ENCODE measurements at regions not wholly inside any gene's neighbourhood (a gene's known extent, or its start where the extent isn't known, plus 50 kb on each side); places are given as distances from the start of the nearest gene placed in this dataset.

GRCh38 chr6:163893609-163894189 is 479.2 kb downstream of the QKI start:
- ChIA-PET POLR2A (no interaction called here), CTCF (no interaction called here)
- DNase-seq (ENCODE audit: extremely low spot score) = no peak
- no peak for TF ChIP-seq PKNOX1 (IDR thresholded peaks at IDR 0.05)
- no peak for TF ChIP-seq ELF4 (IDR thresholded peaks at IDR 0.05)
- no peak for TF ChIP-seq FOXK2 (IDR thresholded peaks at IDR 0.05)
- TF ChIP-seq SP1 (IDR thresholded peaks at IDR 0.05) = no peak
- no peak for TF ChIP-seq L3MBTL2 (conservative IDR thresholded peaks at IDR 0.05)
- no peak for TF ChIP-seq SUZ12 (IDR thresholded peaks at IDR 0.05)
- no peak for TF ChIP-seq NFRKB (IDR thresholded peaks at IDR 0.05)
- no peak for TF ChIP-seq FOXA1 (IDR thresholded peaks at IDR 0.05)
- no peak for TF ChIP-seq BHLHE40 (IDR thresholded peaks at IDR 0.05; ENCODE audit: borderline replicate concordance)
- TF ChIP-seq ZNF384 (IDR thresholded peaks at IDR 0.05) = no peak
- no peak for TF ChIP-seq LEF1 (IDR thresholded peaks at IDR 0.05; ENCODE audit: borderline replicate concordance)
- TF ChIP-seq TARDBP (IDR thresholded peaks at IDR 0.05) = no peak
- no peak for TF ChIP-seq CTBP1 (IDR thresholded peaks at IDR 0.05; ENCODE audit: borderline replicate concordance)
- TF ChIP-seq FOXM1 (IDR thresholded peaks at IDR 0.05; ENCODE audit: borderline replicate concordance) = no peak
- no peak for TF ChIP-seq HDGF (IDR thresholded peaks at IDR 0.05; ENCODE audit: borderline replicate concordance)
- no peak for TF ChIP-seq ARNT (IDR thresholded peaks at IDR 0.05)

GRCh38 chr6:163892824-163893561 is 478.5 kb downstream of the QKI start:
- CTCF ChIA-PET = no interaction called here
- no peak for DNase-seq (ENCODE audit: extremely low spot score)
- no peak for TF ChIP-seq TARDBP (IDR thresholded peaks at IDR 0.05)
- no peak for TF ChIP-seq FOXA1 (IDR thresholded peaks at IDR 0.05)
- no peak for TF ChIP-seq LEF1 (IDR thresholded peaks at IDR 0.05; ENCODE audit: borderline replicate concordance)
- no peak for TF ChIP-seq SUZ12 (IDR thresholded peaks at IDR 0.05)
- no peak for TF ChIP-seq PKNOX1 (IDR thresholded peaks at IDR 0.05)
- no peak for TF ChIP-seq SP1 (IDR thresholded peaks at IDR 0.05)
- TF ChIP-seq ZNF384 (IDR thresholded peaks at IDR 0.05) = no peak
- no peak for TF ChIP-seq FOXM1 (IDR thresholded peaks at IDR 0.05; ENCODE audit: borderline replicate concordance)
- TF ChIP-seq BHLHE40 (IDR thresholded peaks at IDR 0.05; ENCODE audit: borderline replicate concordance) = no peak
- TF ChIP-seq CTBP1 (IDR thresholded peaks at IDR 0.05; ENCODE audit: borderline replicate concordance) = no peak
- no peak for TF ChIP-seq ARNT (IDR thresholded peaks at IDR 0.05)
- POLR2A ChIA-PET = no interaction called here

GRCh38 chr6:163889904-163890514 is 475.5 kb downstream of the QKI start:
- POLR2A ChIA-PET = no interaction called here
- TF ChIP-seq FOXM1 (IDR thresholded peaks at IDR 0.05; ENCODE audit: borderline replicate concordance) (no peak), TARDBP (IDR thresholded peaks at IDR 0.05) (no peak), LEF1 (IDR thresholded peaks at IDR 0.05; ENCODE audit: borderline replicate concordance) (no peak), NFRKB (IDR thresholded peaks at IDR 0.05) (no peak), SUZ12 (IDR thresholded peaks at IDR 0.05) (no peak), FOXA1 (IDR thresholded peaks at IDR 0.05) (no peak), ZNF384 (IDR thresholded peaks at IDR 0.05) (no peak), HDGF (IDR thresholded peaks at IDR 0.05; ENCODE audit: borderline replicate concordance) (no peak), PKNOX1 (IDR thresholded peaks at IDR 0.05) (no peak), ELF4 (IDR thresholded peaks at IDR 0.05) (no peak), ARNT (IDR thresholded peaks at IDR 0.05) (no peak), FOXK2 (IDR thresholded peaks at IDR 0.05) (no peak), L3MBTL2 (conservative IDR thresholded peaks at IDR 0.05) (no peak), CTBP1 (IDR thresholded peaks at IDR 0.05; ENCODE audit: borderline replicate concordance) (no peak), SP1 (IDR thresholded peaks at IDR 0.05) (no peak), BHLHE40 (IDR thresholded peaks at IDR 0.05; ENCODE audit: borderline replicate concordance) (no peak)
- CTCF ChIA-PET = no interaction called here
- DNase-seq (ENCODE audit: extremely low spot score) = no peak

GRCh38 chr6:163888030-163888819 is 473.7 kb downstream of the QKI start:
- DNase-seq (ENCODE audit: extremely low spot score) = no peak
- TF ChIP-seq TARDBP (IDR thresholded peaks at IDR 0.05) (no peak), FOXA1 (IDR thresholded peaks at IDR 0.05) (no peak), SP1 (IDR thresholded peaks at IDR 0.05) (no peak), SUZ12 (IDR thresholded peaks at IDR 0.05) (no peak), ARNT (IDR thresholded peaks at IDR 0.05) (no peak), LEF1 (IDR thresholded peaks at IDR 0.05; ENCODE audit: borderline replicate concordance) (no peak), NFRKB (IDR thresholded peaks at IDR 0.05) (no peak)
- POLR2A ChIA-PET = no interaction called here
- CTCF ChIA-PET = no interaction called here

GRCh38 chr6:163886428-163886827 is 471.9 kb downstream of the QKI start:
- ChIA-PET CTCF (no interaction called here), POLR2A (no interaction called here)
- TF ChIP-seq SUZ12 (IDR thresholded peaks at IDR 0.05) (no peak), FOXK2 (IDR thresholded peaks at IDR 0.05) (no peak), NFRKB (IDR thresholded peaks at IDR 0.05) (no peak), CTBP1 (IDR thresholded peaks at IDR 0.05; ENCODE audit: borderline replicate concordance) (no peak), BHLHE40 (IDR thresholded peaks at IDR 0.05; ENCODE audit: borderline replicate concordance) (no peak), ARNT (IDR thresholded peaks at IDR 0.05) (no peak), LEF1 (IDR thresholded peaks at IDR 0.05; ENCODE audit: borderline replicate concordance) (no peak)
- DNase-seq (ENCODE audit: extremely low spot score) = no peak

Measured in HEK293T (cell line).